H9 (cell line): ENCODE measurements at regions not wholly inside any gene's neighbourhood (a gene's known extent, or its start where the extent isn't known, plus 50 kb on each side); places are given as distances from the start of the nearest gene placed in this dataset.

Experiments used
- DNase-seq: peaks from one replicate; pipeline ENCODE4 v3.0.0-alpha.2; 2017
- H2AFZ ChIP-seq: one replicate; pipeline ENCODE4 v1.6.1; 2013; ENCODE audit warnings: mild to moderate bottlenecking, low read length, control low read depth, moderate library complexity
- H2AK5ac ChIP-seq: 2 replicates; pipeline ENCODE4 v1.6.1; 2013; ENCODE audit warnings: low read length, control low read depth, mixed read lengths; ENCODE audit not compliant: insufficient read length
- H2BK120ac ChIP-seq: one replicate; pipeline ENCODE4 v1.6.1; 2013; ENCODE audit warnings: low read depth, mild to moderate bottlenecking, low read length, control low read depth, inconsistent platforms; ENCODE audit not compliant: poor library complexity, severe bottlenecking
- H2BK12ac ChIP-seq: 2 replicates; pipeline ENCODE4 v1.6.1; 2013; ENCODE audit warnings: low read length, control low read depth, mixed read lengths, low read depth; ENCODE audit not compliant: insufficient read length
- H2BK15ac ChIP-seq: 2 replicates; pipeline ENCODE4 v1.6.1; 2013; ENCODE audit warnings: low read depth, low read length, control low read depth
- H2BK20ac ChIP-seq: one replicate; pipeline ENCODE4 v1.6.1; 2013; ENCODE audit warnings: low read depth, mild to moderate bottlenecking, low read length, control low read depth, inconsistent platforms; ENCODE audit not compliant: poor library complexity, severe bottlenecking
- H2BK5ac ChIP-seq: 2 replicates; pipeline ENCODE4 v1.6.1; 2013; ENCODE audit warnings: low read length, control low read depth, mixed read lengths; ENCODE audit not compliant: insufficient read length
- H3K14ac ChIP-seq: 2 replicates; pipeline ENCODE4 v1.6.1; 2013; ENCODE audit warnings: low read length, control low read depth; ENCODE audit not compliant: insufficient read depth
- H3K18ac ChIP-seq: 2 replicates; pipeline ENCODE4 v1.6.1; 2013; ENCODE audit warnings: low read depth, mild to moderate bottlenecking, mixed read lengths, low read length, control low read depth; ENCODE audit not compliant: insufficient read length
- H3K23ac ChIP-seq: 2 replicates; pipeline ENCODE4 v1.6.1; 2013; ENCODE audit warnings: low read length, control low read depth, mixed read lengths, low read depth; ENCODE audit not compliant: insufficient read length
- H3K23me2 ChIP-seq: 2 replicates; pipeline ENCODE4 v1.6.1; 2013; ENCODE audit warnings: low read depth, mild to moderate bottlenecking, mixed read lengths, low read length, control low read depth; ENCODE audit not compliant: insufficient read length, poor library complexity, severe bottlenecking
- H3K27ac ChIP-seq: 2 replicates; pipeline ENCODE4 v1.5.1; 2013; ENCODE audit warnings: low read length, control low read depth, mixed read lengths, low read depth; ENCODE audit not compliant: insufficient read length
- H3K27me3 ChIP-seq: 2 replicates; pipeline ENCODE4 v1.6.1; 2013; ENCODE audit warnings: low read length, control low read depth, inconsistent platforms; ENCODE audit not compliant: insufficient read depth
- H3K4ac ChIP-seq: 2 replicates; pipeline ENCODE4 v1.6.1; 2013; ENCODE audit warnings: low read depth, mild to moderate bottlenecking, control low read depth, inconsistent platforms, low read length, moderate library complexity
- H3K4me1 ChIP-seq: 2 replicates; pipeline ENCODE4 v1.6.1; 2013; ENCODE audit warnings: low read length, control low read depth, inconsistent platforms; ENCODE audit not compliant: insufficient read depth
- H3K4me2 ChIP-seq: 2 replicates; pipeline ENCODE4 v1.6.1; 2013; ENCODE audit warnings: low read length, control low read depth, mixed read lengths; ENCODE audit not compliant: insufficient read length, insufficient read depth
- H3K56ac ChIP-seq: 2 replicates; pipeline ENCODE4 v1.6.1; 2013; ENCODE audit warnings: low read depth, mild to moderate bottlenecking, mixed read lengths, low read length, control low read depth; ENCODE audit not compliant: insufficient read length
- H3K79me1 ChIP-seq: 2 replicates; pipeline ENCODE4 v1.6.1; 2013; ENCODE audit warnings: low read depth, mild to moderate bottlenecking, moderate library complexity, low read length, control low read depth, inconsistent platforms; ENCODE audit not compliant: insufficient read depth, poor library complexity, severe bottlenecking
- H3K79me2 ChIP-seq: 2 replicates; pipeline ENCODE4 v1.6.1; 2013; ENCODE audit warnings: low read length, control low read depth, inconsistent platforms; ENCODE audit not compliant: insufficient read depth
- H3K9ac ChIP-seq: 2 replicates; pipeline ENCODE4 v1.6.1; 2013; ENCODE audit warnings: low read length, control low read depth, mixed read lengths; ENCODE audit not compliant: insufficient read length; ENCODE audit errors: extremely low read depth
- H3K9me3 ChIP-seq: one replicate; pipeline ENCODE4 v1.6.1; 2013; ENCODE audit warnings: low read depth, low read length, inconsistent platforms; ENCODE audit not compliant: control insufficient read depth
- H3T11ph ChIP-seq: one replicate; pipeline ENCODE4 v1.6.1; 2013; ENCODE audit warnings: mild to moderate bottlenecking, low read length, control low read depth, inconsistent platforms
- H4K20me1 ChIP-seq: one replicate; pipeline ENCODE4 v1.6.1; 2013; ENCODE audit not compliant: control insufficient read depth, insufficient read length, insufficient read depth
- H4K5ac ChIP-seq: 2 replicates; pipeline ENCODE4 v1.6.1; 2013; ENCODE audit warnings: low read depth, mild to moderate bottlenecking, mixed read lengths, low read length, control low read depth; ENCODE audit not compliant: insufficient read length
- H4K8ac ChIP-seq: replicated peaks from 2 replicates; pipeline ENCODE4 v1.6.1; 2013; ENCODE audit warnings: low read length, control low read depth, mixed read lengths, low read depth; ENCODE audit not compliant: insufficient read length
- H4K91ac ChIP-seq: 2 replicates; pipeline ENCODE4 v1.6.1; 2013; ENCODE audit warnings: low read depth, mild to moderate bottlenecking, moderate library complexity, mixed read lengths, low read length, control low read depth; ENCODE audit not compliant: insufficient read length
- H3K27ac Mint-ChIP-seq, 3 experiments: 2 replicates in 2 of 3; 3 replicates in 1 of 3; pipeline ENCODE4 v1.8.0; 2020 to 2021; ENCODE audit warnings: mixed read lengths in 3 of 3, mild to moderate bottlenecking in 1 of 3, moderate library complexity in 1 of 3
- H3K27me3 Mint-ChIP-seq: 2 replicates; pipeline ENCODE4 v1.8.0; 2021; ENCODE audit warnings: low read depth, mild to moderate bottlenecking, moderate library complexity, mixed read lengths
- H3K36me3 Mint-ChIP-seq, 3 experiments: 2 replicates in 2 of 3; 3 replicates in 1 of 3; pipeline ENCODE4 v1.8.0; 2020 to 2021; ENCODE audit warnings: low read depth in 3 of 3, mixed read lengths in 3 of 3; ENCODE audit not compliant: insufficient read depth in 1 of 3
- H3K4me1 Mint-ChIP-seq, 2 experiments: 2 replicates each; pipeline ENCODE4 v1.8.0; 2020; ENCODE audit warnings: mixed read lengths in 2 of 2
- H3K4me3 Mint-ChIP-seq, 2 experiments: 2 replicates in 1 of 2; 3 replicates in 1 of 2; pipeline ENCODE4 v1.8.0; 2020 to 2021; ENCODE audit warnings: mild to moderate bottlenecking in 2 of 2, mixed read lengths in 2 of 2, moderate library complexity in 1 of 2
- H3K9me3 Mint-ChIP-seq, 2 experiments: 2 replicates in 1 of 2; 3 replicates in 1 of 2; pipeline ENCODE4 v1.8.0; 2020; ENCODE audit warnings: mild to moderate bottlenecking in 2 of 2, mixed read lengths in 2 of 2, moderate library complexity in 1 of 2
- WGBS: extraction: QIAGEN DNeasy Blood & Tissue Kit; methylation state at CpG from one replicate; pipeline ENCODE4 v1.1.7; 2013; ENCODE audit warnings: missing lambda C conversion rate, low lambda C conversion rate, mixed read lengths; ENCODE audit not compliant: insufficient read length; ENCODE audit errors: extremely low coverage; 5-methylcytosine and 5-hydroxymethylcytosine counted together
- TF ChIP-seq, protein P1 (sequence below): fragments of 200-600 bp; sonication (generic); conservative IDR thresholded peaks from 3 replicates; pipeline ENCODE4 v1.8.0; 2021; ENCODE audit warnings: antibody characterized with exemption, mild to moderate bottlenecking

DNA sequence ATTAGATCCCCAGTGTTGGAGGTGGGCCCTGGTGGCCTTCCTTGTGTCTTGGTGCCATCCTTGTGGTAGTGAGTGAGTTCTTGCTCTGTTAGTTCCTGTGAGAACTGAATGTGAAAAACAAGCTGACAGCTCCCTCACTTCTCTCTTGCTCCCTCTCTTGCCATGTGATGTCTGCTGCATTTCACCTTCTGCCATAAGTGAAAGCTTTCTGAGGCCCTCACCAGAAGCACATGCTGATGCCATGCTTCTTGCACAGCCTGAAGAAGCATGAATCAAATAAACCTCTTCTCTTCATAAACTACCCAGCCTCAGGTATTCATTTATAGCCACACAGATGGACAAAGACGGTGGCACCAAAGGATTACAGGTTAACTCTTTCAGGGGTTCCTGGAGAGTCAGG is 166.1 kb upstream of the ETV3 start:
- Histone ChIP-seq H3K18ac (no peak overlapping the region), H4K5ac (no peak overlapping the region), H3K79me2 (no peaks in the 10 kb centered on the region), H2BK5ac (no peak overlapping the region), H3K4ac (no peak overlapping the region), H3K23me2 (no peaks in the 10 kb centered on the region), H3K27ac (no peak overlapping the region), H3K9ac (no peak overlapping the region), H2AFZ (no peak overlapping the region), H2BK12ac (no peak overlapping the region), H2AK5ac (no peak overlapping the region), H3K4me1 (no peaks in the 10 kb centered on the region), H3K14ac (no peak overlapping the region), H3K4me2 (no peak overlapping the region), H4K8ac (no peak overlapping the region), H4K20me1 (no peaks in the 10 kb centered on the region), H3T11ph (no peak overlapping the region), H2BK120ac (no peak overlapping the region), H4K91ac (no peak overlapping the region), H3K79me1 (no peaks in the 10 kb centered on the region), H3K27me3 (no peaks in the 10 kb centered on the region), H3K56ac (no peak overlapping the region), H2BK20ac (no peak overlapping the region), H3K9me3 (no peaks in the 10 kb centered on the region), H2BK15ac (no peak overlapping the region), H3K23ac (no peak overlapping the region)
- DNase-seq: no peak
- H3K4me3 Mint-ChIP-seq: no peak overlapping the region
- H3K27ac Mint-ChIP-seq: no peak overlapping the region
- peaks cover 10% of the 10 kb centered on the region for H3K27me3 Mint-ChIP-seq
- TF ChIP-seq, protein P1, sequence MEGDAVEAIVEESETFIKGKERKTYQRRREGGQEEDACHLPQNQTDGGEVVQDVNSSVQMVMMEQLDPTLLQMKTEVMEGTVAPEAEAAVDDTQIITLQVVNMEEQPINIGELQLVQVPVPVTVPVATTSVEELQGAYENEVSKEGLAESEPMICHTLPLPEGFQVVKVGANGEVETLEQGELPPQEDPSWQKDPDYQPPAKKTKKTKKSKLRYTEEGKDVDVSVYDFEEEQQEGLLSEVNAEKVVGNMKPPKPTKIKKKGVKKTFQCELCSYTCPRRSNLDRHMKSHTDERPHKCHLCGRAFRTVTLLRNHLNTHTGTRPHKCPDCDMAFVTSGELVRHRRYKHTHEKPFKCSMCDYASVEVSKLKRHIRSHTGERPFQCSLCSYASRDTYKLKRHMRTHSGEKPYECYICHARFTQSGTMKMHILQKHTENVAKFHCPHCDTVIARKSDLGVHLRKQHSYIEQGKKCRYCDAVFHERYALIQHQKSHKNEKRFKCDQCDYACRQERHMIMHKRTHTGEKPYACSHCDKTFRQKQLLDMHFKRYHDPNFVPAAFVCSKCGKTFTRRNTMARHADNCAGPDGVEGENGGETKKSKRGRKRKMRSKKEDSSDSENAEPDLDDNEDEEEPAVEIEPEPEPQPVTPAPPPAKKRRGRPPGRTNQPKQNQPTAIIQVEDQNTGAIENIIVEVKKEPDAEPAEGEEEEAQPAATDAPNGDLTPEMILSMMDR: no peak
- no peaks in the 10 kb centered on the region for H3K36me3 Mint-ChIP-seq
- no peaks in the 10 kb centered on the region for H3K9me3 Mint-ChIP-seq
- no CpG with 5 or more reads among the region's 1 CpG for WGBS
- peaks cover 0 to 9% of the 10 kb centered on the region in 2 experiments; a peak in 2 of 4 replicates for H3K4me1 Mint-ChIP-seq
